HEK293T (cell line): ENCODE measurements at regions not wholly inside any gene's neighbourhood (a gene's known extent, or its start where the extent isn't known, plus 50 kb on each side); places are given as distances from the start of the nearest gene placed in this dataset.

Experiments
- ELF4 ChIP-seq: fragments of 450-650 bp; IDR thresholded peaks from 2 replicates; pipeline ENCODE4 v1.6.1; 2017; ENCODE audit warnings: antibody characterized with exemption
- FOXA1 ChIP-seq: fragments of 450-650 bp; IDR thresholded peaks from 2 replicates; pipeline ENCODE4 v1.6.1; 2016; ENCODE audit warnings: mild to moderate bottlenecking
- FOXK2 ChIP-seq: fragments of 450-650 bp; IDR thresholded peaks from 2 replicates; pipeline ENCODE4 v1.6.1; 2016; ENCODE audit warnings: mild to moderate bottlenecking
- HDGF ChIP-seq: fragments of 450-650 bp; IDR thresholded peaks from 2 replicates; pipeline ENCODE4 v1.6.1; 2017; ENCODE audit warnings: antibody characterized with exemption, borderline replicate concordance
- L3MBTL2 ChIP-seq: fragments of 450-650 bp; conservative IDR thresholded peaks from 2 replicates; pipeline ENCODE4 v1.6.1; 2016; ENCODE audit warnings: mild to moderate bottlenecking
- LEF1 ChIP-seq: fragments of 450-650 bp; IDR thresholded peaks from 2 replicates; pipeline ENCODE4 v1.6.1; 2017; ENCODE audit warnings: mild to moderate bottlenecking, borderline replicate concordance
- NFRKB ChIP-seq: fragments of 450-650 bp; IDR thresholded peaks from 2 replicates; pipeline ENCODE4 v1.6.1; 2016; ENCODE audit warnings: mild to moderate bottlenecking, moderate library complexity
- PKNOX1 ChIP-seq: fragments of 450-650 bp; IDR thresholded peaks from 2 replicates; pipeline ENCODE4 v1.6.1; 2016
- SP1 ChIP-seq: fragments of 450-650 bp; IDR thresholded peaks from 2 replicates; pipeline ENCODE4 v1.6.1; 2017
- SUZ12 ChIP-seq: fragments of 450-650 bp; IDR thresholded peaks from 2 replicates; pipeline ENCODE4 v1.6.1; 2016; ENCODE audit warnings: mild to moderate bottlenecking
- TARDBP ChIP-seq: fragments of 450-650 bp; IDR thresholded peaks from 2 replicates; pipeline ENCODE4 v1.6.1; 2016
- ZNF384 ChIP-seq: fragments of 450-650 bp; IDR thresholded peaks from 2 replicates; pipeline ENCODE4 v1.6.1; 2016

- TF ChIP-seq FOXA1 = no peak
- no peak for TF ChIP-seq TARDBP
- no peak for TF ChIP-seq PKNOX1
- no peak for TF ChIP-seq L3MBTL2
- TF ChIP-seq SUZ12 = no peak
- no peak for TF ChIP-seq HDGF
- TF ChIP-seq SP1 = no peak
- TF ChIP-seq ELF4 = no peak
- no peak for TF ChIP-seq LEF1
- TF ChIP-seq NFRKB = no peak
- no peak for TF ChIP-seq FOXK2
- TF ChIP-seq ZNF384 = no peak
Observed at GRCh38 chr15:47291767-47292166, 425.5 kb upstream of the SEMA6D start.
